ENCODE measurements at regions not wholly inside any gene's neighbourhood (a gene's known extent, or its start where the extent isn't known, plus 50 kb on each side); places are given as distances from the start of the nearest gene placed in this dataset.

- DNase-seq (ENCODE audit: low spot score): no peak
Observed at GRCh38 chr9:126125577-126125976, 201.1 kb upstream of the MVB12B start.

GRCh38 chr9:126125992-126126409 lies 200.6 kb upstream of the MVB12B start:
- no peak for DNase-seq (ENCODE audit: low spot score)

GRCh38 chr9:126126807-126127206 lies 199.8 kb upstream of the MVB12B start:
- no peak for DNase-seq (ENCODE audit: low spot score)

GRCh38 chr9:126127591-126127990 lies 199.0 kb upstream of the MVB12B start:
- no peak for DNase-seq (ENCODE audit: low spot score)

- peak; percentile 4 for DNase-seq (ENCODE audit: low spot score)
Observed at GRCh38 chr9:126128494-126129142, 198.0 kb upstream of the MVB12B start.

- DNase-seq (ENCODE audit: low spot score): no peak
Observed at GRCh38 chr9:126131066-126132010, 195.3 kb upstream of the MVB12B start.

GRCh38 chr9:126132746-126133145 lies 193.9 kb upstream of the MVB12B start:
- DNase-seq (ENCODE audit: low spot score): no peak

GRCh38 chr9:126144196-126144595 lies 182.4 kb upstream of the MVB12B start:
- no peak for DNase-seq (ENCODE audit: low spot score)

GRCh38 chr9:126144603-126145456 lies 181.8 kb upstream of the MVB12B start:
- DNase-seq (ENCODE audit: low spot score): no peak

- no peak for DNase-seq (ENCODE audit: low spot score)
Observed at GRCh38 chr9:126145887-126146253, 180.8 kb upstream of the MVB12B start.

GRCh38 chr9:126146254-126147145 lies 180.1 kb upstream of the MVB12B start:
- peak; percentile 56 for DNase-seq (ENCODE audit: low spot score)

- DNase-seq (ENCODE audit: low spot score): no peak
Observed at GRCh38 chr9:126147186-126147935, 179.3 kb upstream of the MVB12B start.

- DNase-seq (ENCODE audit: low spot score): no peak
Observed at GRCh38 chr9:126147936-126148870, 178.4 kb upstream of the MVB12B start.

GRCh38 chr9:126148994-126149393 lies 177.6 kb upstream of the MVB12B start:
- DNase-seq (ENCODE audit: low spot score): no peak

- no peak for DNase-seq (ENCODE audit: low spot score)
Observed at GRCh38 chr9:126149661-126150060, 177.0 kb upstream of the MVB12B start.

GRCh38 chr9:126150411-126151030 lies 176.1 kb upstream of the MVB12B start:
- no peak for DNase-seq (ENCODE audit: low spot score)

- no peak for DNase-seq (ENCODE audit: low spot score)
Observed at GRCh38 chr9:126151031-126151685, 175.5 kb upstream of the MVB12B start.

- DNase-seq (ENCODE audit: low spot score): no peak
Observed at GRCh38 chr9:126151686-126152134, 174.9 kb upstream of the MVB12B start.
